22Rv1 (cell line): ENCODE measurements at regions not wholly inside any gene's neighbourhood (a gene's known extent, or its start where the extent isn't known, plus 50 kb on each side); places are given as distances from the start of the nearest gene placed in this dataset.

Experiments used
- H3K27ac ChIP-seq: fragments of 450-650 bp; 2 replicates; pipeline ENCODE4 v1.5.1; 2017
- CTCF ChIP-seq: fragments of 450-650 bp; IDR thresholded peaks from 2 replicates; pipeline ENCODE4 v1.5.1; 2017; ENCODE audit warnings: mild to moderate bottlenecking
- ZFX ChIP-seq: fragments of 450-650 bp; IDR thresholded peaks from 2 replicates; pipeline ENCODE4 v1.6.1; 2017; ENCODE audit warnings: antibody characterized with exemption, borderline replicate concordance

GRCh38 chr3:193971261-193971751 is 164.6 kb upstream of the HES1 start:
- no peak overlapping the region for H3K27ac ChIP-seq
- no peak for TF ChIP-seq ZFX
- TF ChIP-seq CTCF: no peak

GRCh38 chr3:193971966-193972365 is 164.0 kb upstream of the HES1 start:
- H3K27ac ChIP-seq: no peak overlapping the region
- TF ChIP-seq ZFX (no peak), CTCF (no peak)

- H3K27ac ChIP-seq: no peak overlapping the region
- TF ChIP-seq ZFX (no peak), CTCF (no peak)
Measured at GRCh38 chr3:193972832-193973231, 163.1 kb upstream of the HES1 start.

- no peak overlapping the region for H3K27ac ChIP-seq
- TF ChIP-seq CTCF: no peak
- no peak for TF ChIP-seq ZFX
Measured at GRCh38 chr3:193974191-193974652, 161.7 kb upstream of the HES1 start.

- no peak for TF ChIP-seq CTCF
- TF ChIP-seq ZFX: no peak
- H3K27ac ChIP-seq: no peak overlapping the region
Measured at GRCh38 chr3:193974671-193975535, 161.0 kb upstream of the HES1 start.

- TF ChIP-seq CTCF: no peak
- TF ChIP-seq ZFX: no peak
- no peak overlapping the region for H3K27ac ChIP-seq
Measured at GRCh38 chr3:193977622-193978021, 158.3 kb upstream of the HES1 start.

GRCh38 chr3:193978030-193978429 is 157.9 kb upstream of the HES1 start:
- H3K27ac ChIP-seq: no peak overlapping the region
- TF ChIP-seq ZFX: no peak
